ENCODE measurements at regions not wholly inside any gene's neighbourhood (a gene's known extent, or its start where the extent isn't known, plus 50 kb on each side); places are given as distances from the start of the nearest gene placed in this dataset.

DNA sequence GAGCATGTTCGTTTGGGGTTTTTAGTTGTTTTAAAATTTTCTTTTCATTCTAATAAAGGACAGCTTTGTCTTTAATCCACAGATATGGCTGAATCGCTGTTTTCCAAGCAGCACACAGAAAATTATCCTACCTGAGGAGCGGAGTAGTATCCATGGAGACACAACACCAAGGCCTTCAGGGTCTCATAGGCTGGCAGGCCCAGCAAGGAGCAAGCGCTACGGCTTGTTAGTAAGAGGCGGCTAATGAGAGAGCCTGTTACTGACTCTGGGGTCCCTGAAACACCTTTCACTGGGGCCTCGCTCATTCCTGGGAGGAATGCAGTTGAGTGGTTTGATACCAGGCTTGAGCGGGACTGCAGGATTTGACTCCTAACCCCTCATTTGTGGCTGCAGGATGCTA lies 303.8 kb upstream of the CDH4 start:
- no peak for DNase-seq (ENCODE audit: low spot score in 2 of 2)
- TF ChIP-seq CTCF (IDR thresholded peaks at IDR 0.05) (no peak), POLR2A (IDR thresholded peaks at IDR 0.05) (no peak)
- 72 to 81% methylated on average over 8 of the region's 8 CpGs for WGBS, 2 donors
- intact Hi-C loops (cut with DNase I; ENCODE audit: low total_unique reads) = no loop called here
- H3K4me3 ChIP-seq (ENCODE audit: low read depth, poor library complexity, severe bottlenecking) = no peak overlapping the region

DNA sequence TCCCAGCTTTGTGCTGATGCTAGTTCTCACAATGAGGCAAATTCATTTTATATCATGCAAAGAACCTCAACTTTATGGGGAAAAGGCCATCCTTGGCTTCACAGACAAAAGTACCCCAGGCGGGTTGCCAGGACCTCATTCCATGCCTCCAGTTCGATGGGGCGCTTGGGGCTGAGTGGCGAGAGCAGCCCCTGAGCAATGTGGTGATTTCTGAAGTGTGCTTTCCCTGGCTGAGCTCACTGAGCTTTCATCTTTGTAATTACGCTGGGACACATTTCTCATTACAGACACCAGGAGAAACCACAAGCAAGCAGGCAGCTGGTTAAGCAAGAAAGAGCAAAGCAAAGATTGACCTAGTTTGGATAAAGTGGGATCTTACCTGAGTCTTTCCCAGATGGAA lies 301.5 kb upstream of the CDH4 start:
- intact Hi-C loops (cut with DNase I; ENCODE audit: low total_unique reads) = no loop called here
- 61 to 71% methylated on average over 5 of the region's 5 CpGs for WGBS, 2 donors
- peak in 1 of 2 donors; percentile 77 for DNase-seq (ENCODE audit: low spot score in 2 of 2)
- TF ChIP-seq CTCF (IDR thresholded peaks at IDR 0.05) = no peak
- TF ChIP-seq POLR2A (IDR thresholded peaks at IDR 0.05) = no peak
- no peak overlapping the region for H3K4me3 ChIP-seq (ENCODE audit: low read depth, poor library complexity, severe bottlenecking)

DNA sequence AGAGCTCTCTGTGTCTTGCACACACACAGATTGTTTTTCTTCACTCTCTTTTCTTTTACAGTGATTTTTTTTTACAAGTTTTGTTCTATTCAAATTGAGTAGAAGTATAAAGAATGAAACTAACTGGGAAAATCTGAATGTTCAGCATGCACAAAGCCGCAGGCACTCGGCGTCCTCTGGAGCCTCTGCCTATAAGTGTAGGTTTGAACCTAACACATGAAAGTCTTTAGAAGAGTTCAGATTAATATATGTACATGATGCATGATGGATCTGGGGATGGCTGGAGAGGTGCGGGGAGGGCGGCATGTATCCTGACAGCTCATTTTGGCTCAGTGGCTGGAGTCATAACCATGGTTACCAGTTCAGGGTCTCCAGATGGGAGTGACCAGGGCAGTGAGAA lies 301.1 kb upstream of the CDH4 start:
- intact Hi-C loops (cut with DNase I; ENCODE audit: low total_unique reads) = no loop called here
- TF ChIP-seq CTCF (IDR thresholded peaks at IDR 0.05) (no peak), POLR2A (IDR thresholded peaks at IDR 0.05) (no peak)
- peak in 1 of 2 donors; percentile 37 for DNase-seq (ENCODE audit: low spot score in 2 of 2)
- 87 to 90% methylated on average over 5 of the region's 5 CpGs for WGBS, 2 donors
- no peak overlapping the region for H3K4me3 ChIP-seq (ENCODE audit: low read depth, poor library complexity, severe bottlenecking)

DNA sequence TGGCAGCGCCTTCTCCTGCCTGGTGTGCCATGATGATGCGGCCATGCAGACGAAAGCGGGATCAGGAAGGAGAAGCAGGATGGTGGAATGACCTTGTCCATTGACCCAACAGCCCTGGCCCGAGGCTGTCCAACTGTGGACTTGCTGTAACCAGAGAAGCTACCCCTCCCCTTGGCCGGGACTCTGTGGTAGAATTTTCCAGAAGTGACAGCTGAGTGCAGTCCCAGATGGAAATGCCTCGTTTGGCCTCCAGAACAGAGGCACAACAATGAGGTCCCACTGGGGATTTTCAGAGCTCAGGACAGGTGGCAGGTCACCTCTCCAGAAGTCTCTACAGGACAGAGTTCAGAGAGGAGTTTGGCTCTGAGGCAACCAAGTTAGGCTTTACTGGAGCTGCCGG lies 299.2 kb upstream of the CDH4 start:
- peak in 1 of 2 donors; percentile 79 for DNase-seq (ENCODE audit: low spot score in 2 of 2)
- H3K4me3 ChIP-seq (ENCODE audit: low read depth, poor library complexity, severe bottlenecking) = no peak overlapping the region
- no peak for TF ChIP-seq CTCF (IDR thresholded peaks at IDR 0.05)
- TF ChIP-seq POLR2A (IDR thresholded peaks at IDR 0.05) = no peak
- intact Hi-C loops (cut with DNase I; ENCODE audit: low total_unique reads) = no loop called here
- WGBS, 2 donors = 82 to 87% methylated on average over 8 of the region's 8 CpGs

DNA sequence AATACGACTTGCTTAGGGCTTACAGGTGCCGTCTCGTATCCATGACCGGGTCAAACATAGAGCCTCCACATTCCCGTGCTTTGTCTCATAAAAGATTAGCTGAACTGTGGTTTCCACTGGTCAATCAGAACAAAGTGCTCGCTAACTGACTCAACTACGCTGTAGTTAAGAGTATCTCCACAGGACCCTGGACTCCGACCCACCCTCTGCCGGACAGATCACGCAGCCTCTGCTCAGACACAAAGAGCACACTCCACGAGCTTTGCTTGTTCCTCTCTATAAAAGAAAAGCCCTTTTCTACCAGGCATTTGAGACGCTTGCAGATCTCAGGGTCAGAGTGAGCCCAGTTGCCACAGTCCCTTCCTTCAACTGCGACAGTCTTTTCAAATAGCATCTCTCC lies 298.7 kb upstream of the CDH4 start:
- WGBS, 2 donors = 86 to 90% methylated on average over 13 of the region's 13 CpGs
- intact Hi-C loops (cut with DNase I; ENCODE audit: low total_unique reads) = no loop called here
- no peak overlapping the region for H3K4me3 ChIP-seq (ENCODE audit: low read depth, poor library complexity, severe bottlenecking)
- peak in 1 of 2 donors; percentile 42 for DNase-seq (ENCODE audit: low spot score in 2 of 2)
- TF ChIP-seq POLR2A (IDR thresholded peaks at IDR 0.05) (no peak), CTCF (IDR thresholded peaks at IDR 0.05) (no peak)

- DNase-seq (ENCODE audit: low spot score in 2 of 2) = no peak
- TF ChIP-seq POLR2A (IDR thresholded peaks at IDR 0.05) (no peak), CTCF (IDR thresholded peaks at IDR 0.05) (no peak)
- 43 to 54% methylated on average over 2 of the region's 2 CpGs for WGBS, 2 donors
- intact Hi-C loops (cut with DNase I; ENCODE audit: low total_unique reads) = no loop called here
- H3K4me3 ChIP-seq (ENCODE audit: low read depth, poor library complexity, severe bottlenecking) = no peak overlapping the region
These were observed 296.4 kb upstream of the CDH4 start for GRCh38 chr20:60955706-60956105.

Data from lower leg skin (tissue), 4 donors.